ENCODE measurements at regions not wholly inside any gene's neighbourhood (a gene's known extent, or its start where the extent isn't known, plus 50 kb on each side); places are given as distances from the start of the nearest gene placed in this dataset.

DNA sequence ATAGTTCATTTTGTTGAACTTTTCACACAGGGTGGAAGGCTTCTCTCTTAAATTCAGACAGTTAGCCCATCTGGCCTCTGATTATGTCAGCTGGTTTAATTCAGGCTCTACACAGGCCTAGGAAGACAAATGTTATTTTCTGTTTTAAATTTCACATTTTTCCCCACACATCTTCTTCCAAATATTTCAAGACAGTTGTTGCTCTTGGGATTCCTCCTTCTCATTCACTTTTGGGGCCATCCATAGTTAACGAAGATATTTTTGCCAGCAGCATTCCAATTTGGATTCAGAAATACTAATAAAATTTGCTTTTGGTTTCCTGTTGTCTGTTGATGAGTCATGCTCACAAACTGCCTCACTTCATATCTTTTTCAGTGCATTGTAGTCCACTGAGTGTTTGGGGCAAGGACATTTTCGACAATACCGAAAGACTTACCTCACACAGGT lies 475.4 kb downstream of the DMAC1 start:
- FAIRE-seq (no peak), DNase-seq (ENCODE audit: low read depth in 1 of 2, low spot score in 2 of 2) (no peak)
- H2AFZ ChIP-seq (ENCODE audit: low read length) = no peak overlapping the region
- H3K27me3 ChIP-seq (replicated peaks in 1 of 4; ENCODE audit: control insufficient read depth in 3 of 4, extremely low read depth in 1 of 4, insufficient read depth in 3 of 4, low read length in 3 of 4) = no peaks in the 10 kb centered on the region
- H3K14ac ChIP-seq (ENCODE audit: insufficient read length) = no peak overlapping the region
- no peak overlapping the region for H3K9ac ChIP-seq (replicated peaks in 1 of 4; ENCODE audit: extremely low read depth in 1 of 4, low read depth in 3 of 4, low read length in 3 of 4)
- H3K4me1 ChIP-seq (replicated peaks in 1 of 4; ENCODE audit: control insufficient read depth in 3 of 4, insufficient read depth in 4 of 4, low read length in 3 of 4) = no peaks in the 10 kb centered on the region
- H2BK120ac ChIP-seq (replicated peaks; ENCODE audit: low read depth, low read length) = no peak overlapping the region
- no peak overlapping the region for H4K5ac ChIP-seq (ENCODE audit: insufficient read length, low read depth, low read length)
- 86% methylated on average over 3 of the region's 3 CpGs; no CpG with 5 or more reads in 1 of the 2 experiments for WGBS, 2 experiments (ENCODE audit: extremely low coverage in 1 of 2, insufficient coverage in 1 of 2, insufficient read length in 1 of 2, insufficient replicate concordance in 2 of 2, low coverage in 1 of 2, low lambda C conversion rate in 2 of 2, missing lambda C conversion rate in 1 of 2)
- H3K36me3 ChIP-seq (ENCODE audit: control insufficient read depth in 2 of 4, insufficient read depth in 4 of 4, low read length in 3 of 4) = no peaks in the 10 kb centered on the region
- H3K56ac ChIP-seq (replicated peaks; ENCODE audit: insufficient read length, low read depth, low read length) = no peak overlapping the region
- H3K18ac ChIP-seq (ENCODE audit: extremely low read depth, low read length) = no peak overlapping the region
- H2BK20ac ChIP-seq (ENCODE audit: low read length) = no peak overlapping the region
- H3K79me2 ChIP-seq (ENCODE audit: control insufficient read depth in 1 of 2, insufficient read depth in 2 of 2, low read length in 2 of 2) = no peaks in the 10 kb centered on the region
- H4K91ac ChIP-seq (replicated peaks; ENCODE audit: insufficient read length, low read length) = no peak overlapping the region
- no peak overlapping the region for H3K4ac ChIP-seq (replicated peaks; ENCODE audit: insufficient read length, low read depth, low read length)
- H2BK12ac ChIP-seq (ENCODE audit: low read depth, low read length) = no peak overlapping the region
- H3K4me2 ChIP-seq (ENCODE audit: insufficient read depth in 1 of 2, low read depth in 2 of 2, low read length in 2 of 2) = no peak overlapping the region
- no peaks in the 10 kb centered on the region for H3K23me2 ChIP-seq (ENCODE audit: low read depth, low read length)
- H3K27ac ChIP-seq (ENCODE audit: low read depth, low read length) = no peak overlapping the region
- no peak overlapping the region for H3K4me3 ChIP-seq (ENCODE audit: extremely low read depth in 1 of 4, insufficient read depth in 2 of 4, low read depth in 3 of 4, low read length in 4 of 4)
- no peak overlapping the region for H2BK15ac ChIP-seq (ENCODE audit: low read length)
- no peak overlapping the region for H3K23ac ChIP-seq (ENCODE audit: insufficient read length)
- ChIA-PET CTCF (ENCODE audit: partially characterized antibody) (interaction anchor here (0.8 kb wide), 1 partner anchor 11 kb away, joined by 3 read pairs; no protein-coding TSS in a partner anchor), POLR2A (ENCODE audit: partially characterized antibody) (no interaction called here)
- TF ChIP-seq BRCA1 (IDR thresholded peaks at IDR 0.05; ENCODE audit: low read depth, low read length) (no peak), HDAC2 (IDR thresholded peaks at IDR 0.05; ENCODE audit: borderline replicate concordance in 1 of 2, low read depth in 2 of 2, low read length in 2 of 2) (no peak), SRF (IDR thresholded peaks at IDR 0.05; ENCODE audit: low read depth, low read length) (no peak)
- H3K79me1 ChIP-seq (ENCODE audit: low read depth, low read length) = no peaks in the 10 kb centered on the region
- no peak overlapping the region for H2BK5ac ChIP-seq (ENCODE audit: low read depth, low read length)
- H4K20me1 ChIP-seq (replicated peaks in 1 of 2; ENCODE audit: control insufficient read depth in 1 of 2, insufficient read depth in 2 of 2, low read length in 2 of 2) = no peaks in the 10 kb centered on the region
- H4K8ac ChIP-seq (ENCODE audit: extremely low read depth, insufficient read depth, low read length) = no peak overlapping the region
- no peak overlapping the region for H2AK5ac ChIP-seq (ENCODE audit: low read depth, low read length)
- H3K9me3 ChIP-seq (ENCODE audit: insufficient read depth in 2 of 2, low read depth in 1 of 2, low read length in 1 of 2) = no peaks in the 10 kb centered on the region

All from H1 (cell line).